ENCODE measurements at regions not wholly inside any gene's neighbourhood (a gene's known extent, or its start where the extent isn't known, plus 50 kb on each side); places are given as distances from the start of the nearest gene placed in this dataset.
"Not testable (repeated sequence)": the region's sequence is repeated elsewhere in the genome, so short reads cannot be mapped to it uniquely, and the experiment has no call there.

GRCh38 chr3:76533710-76534109, 506.2 kb upstream of the ROBO2 start:
- not testable (repeated sequence) for TF ChIP-seq CTCF (conservative IDR thresholded peaks at IDR 0.05); EZH2 (IDR thresholded peaks at IDR 0.05; ENCODE audit: low read depth)

Measured in PC-9 (cell line).